ENCODE measurements at regions not wholly inside any gene's neighbourhood (a gene's known extent, or its start where the extent isn't known, plus 50 kb on each side); places are given as distances from the start of the nearest gene placed in this dataset.

- Histone ChIP-seq H3K4me3 (no peak overlapping the region), H3K4me1 (no peaks in the 10 kb centered on the region), H3K27ac (no peak overlapping the region), H3K36me3 (no peaks in the 10 kb centered on the region), H3K9me3 (no peaks in the 10 kb centered on the region), H3K27me3 (no peaks in the 10 kb centered on the region)
- TF ChIP-seq POLR2A (IDR thresholded peaks at IDR 0.05) = no peak
- no peak for TF ChIP-seq EP300 (IDR thresholded peaks at IDR 0.05)
- TF ChIP-seq POLR2AphosphoS5 (IDR thresholded peaks at IDR 0.05) = no peak
- 100% methylated on average over 1 of the region's 1 CpG for WGBS
- DNase-seq (ENCODE audit: low spot score in 2 of 2) = no peak
Measured at GRCh38 chr2:65739927-65740326, 307.5 kb upstream of the SPRED2 start.

GRCh38 chr2:65737452-65738011, 305.1 kb upstream of the SPRED2 start:
- H3K9me3 ChIP-seq = no peaks in the 10 kb centered on the region
- 65% methylated on average over 4 of the region's 4 CpGs for WGBS
- TF ChIP-seq POLR2AphosphoS5 (IDR thresholded peaks at IDR 0.05) (no peak), POLR2A (IDR thresholded peaks at IDR 0.05) (no peak), CTCF (IDR thresholded peaks at IDR 0.05) (no peak), EP300 (IDR thresholded peaks at IDR 0.05) (no peak)
- H3K4me1 ChIP-seq = no peaks in the 10 kb centered on the region
- no peaks in the 10 kb centered on the region for H3K36me3 ChIP-seq
- DNase-seq (ENCODE audit: low spot score in 2 of 2) = no peak
- H3K27ac ChIP-seq = no peak overlapping the region
- no peaks in the 10 kb centered on the region for H3K27me3 ChIP-seq
- no peak overlapping the region for H3K4me3 ChIP-seq

GRCh38 chr2:65731476-65731875, 299.1 kb upstream of the SPRED2 start:
- TF ChIP-seq CTCF (IDR thresholded peaks at IDR 0.05) (no peak), POLR2AphosphoS5 (IDR thresholded peaks at IDR 0.05) (no peak), EP300 (IDR thresholded peaks at IDR 0.05) (no peak), POLR2A (IDR thresholded peaks at IDR 0.05) (no peak)
- Histone ChIP-seq H3K9me3 (no peaks in the 10 kb centered on the region), H3K4me1 (no peaks in the 10 kb centered on the region), H3K36me3 (no peaks in the 10 kb centered on the region), H3K4me3 (no peak overlapping the region), H3K27me3 (no peaks in the 10 kb centered on the region), H3K27ac (no peak overlapping the region)
- 81% methylated on average over 12 of the region's 12 CpGs for WGBS
- DNase-seq (ENCODE audit: low spot score in 2 of 2) = no peak

GRCh38 chr2:65730186-65730585, 297.8 kb upstream of the SPRED2 start:
- Histone ChIP-seq H3K4me1 (no peaks in the 10 kb centered on the region), H3K27ac (no peak overlapping the region), H3K27me3 (no peaks in the 10 kb centered on the region), H3K9me3 (no peaks in the 10 kb centered on the region), H3K4me3 (no peak overlapping the region), H3K36me3 (no peaks in the 10 kb centered on the region)
- TF ChIP-seq POLR2A (IDR thresholded peaks at IDR 0.05) = no peak
- TF ChIP-seq EP300 (IDR thresholded peaks at IDR 0.05) = no peak
- TF ChIP-seq POLR2AphosphoS5 (IDR thresholded peaks at IDR 0.05) = no peak
- no peak for TF ChIP-seq CTCF (IDR thresholded peaks at IDR 0.05)
- WGBS = 75% methylated on average over 3 of the region's 3 CpGs
- DNase-seq (ENCODE audit: low spot score in 2 of 2) = no peak

- H3K36me3 ChIP-seq = no peaks in the 10 kb centered on the region
- no peaks in the 10 kb centered on the region for H3K27me3 ChIP-seq
- H3K9me3 ChIP-seq = no peaks in the 10 kb centered on the region
- no peak for TF ChIP-seq POLR2AphosphoS5 (IDR thresholded peaks at IDR 0.05)
- no peak for TF ChIP-seq POLR2A (IDR thresholded peaks at IDR 0.05)
- no peak for TF ChIP-seq EP300 (IDR thresholded peaks at IDR 0.05)
- no peak for TF ChIP-seq CTCF (IDR thresholded peaks at IDR 0.05)
- H3K27ac ChIP-seq = no peak overlapping the region
- 51% methylated on average over 5 of the region's 5 CpGs for WGBS
- no peak overlapping the region for H3K4me3 ChIP-seq
- no peaks in the 10 kb centered on the region for H3K4me1 ChIP-seq
- no peak for DNase-seq (ENCODE audit: low spot score in 2 of 2)
Measured at GRCh38 chr2:65729246-65729645, 296.8 kb upstream of the SPRED2 start.

Measured in suprapubic skin (tissue), 4 donors.